ENCODE measurements at regions not wholly inside any gene's neighbourhood (a gene's known extent, or its start where the extent isn't known, plus 50 kb on each side); places are given as distances from the start of the nearest gene placed in this dataset.
"Not testable (repeated sequence)": the region's sequence is repeated elsewhere in the genome, so short reads cannot be mapped to it uniquely, and the experiment has no call there.

GRCh38 chr3:72660270-72661114 lies 187.8 kb downstream of the SHQ1 start:
- no peak for DNase-seq (ENCODE audit: low read depth)

GRCh38 chr3:72659596-72659995 lies 188.6 kb downstream of the SHQ1 start:
- peak; percentile 22 for DNase-seq (ENCODE audit: low read depth)

GRCh38 chr3:72659188-72659587 lies 189.1 kb downstream of the SHQ1 start:
- no peak for DNase-seq (ENCODE audit: low read depth)

GRCh38 chr3:72658466-72659100 lies 189.7 kb downstream of the SHQ1 start:
- no peak for DNase-seq (ENCODE audit: low read depth)

GRCh38 chr3:72657666-72658065 lies 190.6 kb downstream of the SHQ1 start:
- DNase-seq (ENCODE audit: low read depth) = peak; percentile 62

GRCh38 chr3:72655723-72656122 lies 192.5 kb downstream of the SHQ1 start:
- no peak for DNase-seq (ENCODE audit: low read depth)

GRCh38 chr3:72655131-72655551 lies 193.1 kb downstream of the SHQ1 start:
- no peak for DNase-seq (ENCODE audit: low read depth)

GRCh38 chr3:72652395-72652794 lies 195.8 kb downstream of the SHQ1 start:
- DNase-seq (ENCODE audit: low read depth) = no peak

- DNase-seq (ENCODE audit: low read depth) = no peak
These were observed 196.7 kb downstream of the SHQ1 start for GRCh38 chr3:72651498-72651897.

GRCh38 chr3:72646263-72646662 lies 202.0 kb downstream of the SHQ1 start:
- DNase-seq (ENCODE audit: low read depth) = no peak

GRCh38 chr3:72643635-72644034 lies 204.6 kb downstream of the SHQ1 start:
- not testable (repeated sequence) for DNase-seq (ENCODE audit: low read depth)

GRCh38 chr3:72641684-72642083 lies 206.6 kb downstream of the SHQ1 start:
- DNase-seq (ENCODE audit: low read depth) = no peak

- no peak for DNase-seq (ENCODE audit: low read depth)
These were observed 207.2 kb downstream of the SHQ1 start for GRCh38 chr3:72641072-72641471.

GRCh38 chr3:72636969-72637597 lies 211.2 kb downstream of the SHQ1 start:
- no peak for DNase-seq (ENCODE audit: low read depth)

- no peak for DNase-seq (ENCODE audit: low read depth)
These were observed 212.7 kb downstream of the SHQ1 start for GRCh38 chr3:72635551-72635950.

- no peak for DNase-seq (ENCODE audit: low read depth)
These were observed 214.1 kb downstream of the SHQ1 start for GRCh38 chr3:72634128-72634527.

GRCh38 chr3:72633534-72633933 lies 214.7 kb downstream of the SHQ1 start:
- no peak for DNase-seq (ENCODE audit: low read depth)

GRCh38 chr3:72633121-72633520 lies 215.1 kb downstream of the SHQ1 start:
- DNase-seq (ENCODE audit: low read depth) = peak; percentile 43

GRCh38 chr3:72632129-72632528 lies 216.1 kb downstream of the SHQ1 start:
- no peak for DNase-seq (ENCODE audit: low read depth)

GRCh38 chr3:72630969-72631344 lies 217.3 kb downstream of the SHQ1 start:
- DNase-seq (ENCODE audit: low read depth) = no peak

GRCh38 chr3:72630327-72630968 lies 217.8 kb downstream of the SHQ1 start:
- no peak for DNase-seq (ENCODE audit: low read depth)

GRCh38 chr3:72629191-72629631 lies 219.0 kb downstream of the SHQ1 start:
- no peak for DNase-seq (ENCODE audit: low read depth)
